Left ventricle myocardium superior (tissue), 1 donor: ENCODE measurements at regions not wholly inside any gene's neighbourhood (a gene's known extent, or its start where the extent isn't known, plus 50 kb on each side); places are given as distances from the start of the nearest gene placed in this dataset.
A peak's percentile ranks its signal among the peaks of the same experiment; 100 is the strongest.

Experiments used
- ATAC-seq: fragments of 200-7000 bp; cut with Tn5 transposase; one replicate; pipeline ENCODE4 v1.9.1; 2020; ENCODE audit warnings: mild to moderate bottlenecking, moderate library complexity
- DNase-seq: peaks from one replicate; pipeline ENCODE4 v3.0.0-alpha.2; 2020
- intact Hi-C: fragments of 100-400 bp; cut with micrococcal nuclease; formaldehyde crosslinking; loops from one replicate; pipeline ENCODE4 v1.11.0; 2022
- donor health status: DM: no; HTN: yes; CAD: no; lungs with severe emphysema.

DNA sequence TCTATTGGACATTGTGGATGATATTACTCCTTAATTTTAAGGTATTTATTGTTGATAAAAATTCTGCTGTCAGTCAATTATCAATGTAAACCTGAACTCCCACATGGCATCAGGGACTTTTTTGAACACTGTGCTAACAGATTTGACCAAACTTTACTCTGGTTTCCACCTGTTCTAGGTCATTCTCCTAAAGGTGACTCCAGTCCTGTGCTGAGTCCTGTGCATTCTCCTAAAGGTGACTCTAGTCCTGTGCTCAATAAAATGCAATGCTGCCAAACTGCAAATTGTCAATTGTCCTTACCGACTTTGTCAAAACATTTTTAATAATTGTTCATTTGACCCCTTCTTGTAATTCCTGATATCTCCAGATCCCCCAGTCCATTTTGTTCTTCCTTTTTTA is 408.4 kb upstream of the EPHA7 start:
- intact Hi-C loops: no loop called here
- DNase-seq (no peak), ATAC-seq (no peak)

DNA sequence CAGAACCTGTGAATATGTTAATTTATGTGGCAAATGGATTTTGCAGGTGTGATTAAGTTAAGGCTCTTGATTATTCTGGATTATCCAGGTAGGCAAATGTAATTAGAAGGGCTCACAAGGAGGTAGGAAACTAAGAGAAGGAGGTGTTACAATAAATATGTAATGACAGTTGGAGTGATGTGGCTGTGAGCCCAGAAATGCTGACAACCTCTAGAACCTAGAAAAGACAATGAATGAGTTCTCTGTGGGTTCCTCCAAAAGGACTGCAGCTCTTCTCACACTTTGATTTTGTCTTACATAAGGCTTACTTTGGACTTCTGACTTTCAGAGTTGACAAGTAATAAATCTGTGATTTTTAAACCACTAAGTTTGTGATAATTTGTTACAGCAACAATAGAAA is 406.6 kb upstream of the EPHA7 start:
- intact Hi-C loops: no loop called here
- no peak for ATAC-seq
- DNase-seq: no peak

DNA sequence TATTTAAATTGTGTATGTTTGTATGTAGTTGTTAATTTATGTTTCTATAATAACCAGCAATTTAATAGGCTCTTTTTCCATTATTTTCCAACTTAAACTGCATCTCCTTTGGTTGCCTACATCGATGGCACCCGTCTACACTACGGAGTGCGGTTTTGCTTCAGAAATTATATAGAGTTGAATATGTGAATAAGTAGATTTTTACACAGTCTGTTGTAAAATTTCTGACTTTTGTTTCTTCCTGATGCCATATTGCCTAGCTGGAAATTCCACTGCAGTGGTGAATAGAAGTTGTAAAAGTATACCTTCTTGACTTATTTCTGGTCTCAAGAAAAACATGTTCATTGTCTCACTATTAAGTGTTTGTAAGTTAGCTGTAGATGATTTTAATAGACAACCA is 404.1 kb upstream of the EPHA7 start:
- no peak for ATAC-seq
- intact Hi-C loops: no loop called here

DNA sequence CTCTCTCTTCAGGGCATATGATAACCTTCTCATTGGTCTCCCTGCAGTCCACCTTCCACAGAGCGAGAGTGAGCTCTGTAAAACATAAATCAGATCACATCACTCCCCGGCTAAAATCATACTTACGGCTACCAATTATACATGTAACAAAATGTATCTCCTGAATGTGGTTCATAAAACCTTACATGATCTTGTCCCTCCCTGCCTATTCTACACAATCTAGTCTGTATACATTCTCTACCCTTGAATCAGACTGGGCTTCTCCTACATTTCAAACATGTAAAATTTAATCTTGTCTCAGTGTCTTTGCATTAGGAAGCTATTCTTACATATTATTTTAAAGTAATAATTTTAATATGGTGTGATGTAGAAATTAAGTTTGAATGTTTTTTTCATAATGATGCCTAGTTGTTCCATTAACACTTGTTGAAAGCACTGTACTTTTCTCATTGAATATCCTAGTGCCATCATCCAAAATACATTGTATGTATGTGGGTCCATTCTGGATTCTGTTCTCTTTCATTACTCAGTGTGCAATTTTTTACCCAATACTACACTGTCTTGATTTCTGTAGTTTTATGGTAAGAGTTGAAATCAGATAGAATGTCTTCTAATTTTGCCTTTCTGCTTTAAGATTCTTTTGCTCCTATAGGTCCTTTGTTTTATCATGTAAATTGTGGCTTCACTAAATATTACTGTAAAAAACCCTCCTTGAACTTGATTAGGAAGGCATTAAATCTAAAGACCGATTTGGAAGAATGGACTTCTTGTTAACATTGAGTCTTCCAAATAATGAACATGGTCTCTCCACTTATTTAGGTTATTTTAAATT is 403.3 kb upstream of the EPHA7 start:
- ATAC-seq (no peak), DNase-seq (no peak)
- intact Hi-C loops: no loop called here

More for the DNA sequence above, 404.1 kb upstream of the EPHA7 start:
- no peak for DNase-seq

DNA sequence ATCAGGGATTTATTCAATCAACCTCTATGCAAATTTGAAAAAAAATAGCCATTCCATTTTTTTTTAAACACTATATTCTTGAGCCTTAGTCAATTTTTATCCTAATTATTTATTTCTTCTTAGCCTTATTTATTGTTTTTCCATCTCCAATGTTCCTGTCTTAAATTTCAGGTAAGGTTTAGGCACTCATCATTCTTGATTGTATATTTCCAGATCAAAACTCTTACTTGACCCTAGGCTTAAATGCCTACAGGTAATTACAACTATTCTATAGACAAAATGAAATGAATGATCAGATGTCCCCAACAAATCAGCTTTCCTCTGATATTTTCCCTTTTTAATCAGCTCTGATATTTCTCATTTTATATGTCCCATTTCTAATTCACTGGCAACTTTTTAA is 402.6 kb upstream of the EPHA7 start:
- ATAC-seq: no peak
- intact Hi-C loops: no loop called here

DNA sequence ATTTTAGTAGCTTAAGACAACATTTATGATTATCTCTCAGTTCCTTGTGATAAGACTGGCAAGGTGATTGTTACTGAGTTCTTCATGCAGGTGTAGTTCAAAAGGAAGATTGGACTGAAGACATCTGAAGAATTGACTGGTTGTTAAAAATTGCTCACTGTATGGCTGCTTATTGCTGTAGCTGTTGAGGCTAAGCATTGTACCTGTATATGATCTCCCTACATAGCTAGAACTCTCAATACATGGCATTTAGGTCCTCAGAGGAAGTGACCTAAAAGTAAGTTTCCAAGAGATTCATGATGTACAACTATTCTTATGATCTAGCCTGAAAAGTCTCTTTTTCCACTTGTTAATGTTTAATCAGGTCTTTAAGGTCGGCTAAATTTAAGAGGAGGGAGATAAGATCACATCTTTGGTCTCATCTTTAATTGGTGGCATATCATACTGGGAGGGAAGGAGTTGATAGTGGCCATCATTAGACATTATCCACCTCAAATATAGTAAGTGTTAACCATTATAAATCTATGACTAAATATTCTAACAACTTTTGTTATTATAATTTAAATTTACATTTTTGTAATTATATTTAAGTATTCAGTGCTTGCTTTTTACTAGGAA is 401.2 kb upstream of the EPHA7 start:
- intact Hi-C loops: no loop called here
- DNase-seq (no peak), ATAC-seq (no peak)

More for the DNA sequence above, 402.6 kb upstream of the EPHA7 start:
- DNase-seq: no peak

DNA sequence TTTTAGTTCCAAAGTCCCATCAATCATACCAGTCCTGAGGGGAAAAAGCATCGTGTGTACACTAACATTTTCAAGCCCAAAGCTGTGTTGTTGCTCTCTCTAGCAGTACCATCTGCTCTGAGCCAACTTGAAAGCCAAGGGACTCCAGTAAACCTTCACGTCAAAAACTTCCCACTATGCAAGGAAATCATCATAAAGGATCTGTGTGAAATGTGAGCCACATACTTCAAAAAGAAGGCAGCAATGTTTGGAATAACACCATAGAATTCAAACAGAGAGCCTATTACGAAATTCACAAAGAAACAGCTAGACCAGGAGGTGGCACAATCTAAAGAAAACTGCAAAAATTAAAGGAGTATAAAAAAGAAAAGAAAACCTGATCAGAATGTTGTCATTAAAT is 399.8 kb upstream of the EPHA7 start:
- ATAC-seq: no peak
- intact Hi-C loops: no loop called here
- no peak for DNase-seq

DNA sequence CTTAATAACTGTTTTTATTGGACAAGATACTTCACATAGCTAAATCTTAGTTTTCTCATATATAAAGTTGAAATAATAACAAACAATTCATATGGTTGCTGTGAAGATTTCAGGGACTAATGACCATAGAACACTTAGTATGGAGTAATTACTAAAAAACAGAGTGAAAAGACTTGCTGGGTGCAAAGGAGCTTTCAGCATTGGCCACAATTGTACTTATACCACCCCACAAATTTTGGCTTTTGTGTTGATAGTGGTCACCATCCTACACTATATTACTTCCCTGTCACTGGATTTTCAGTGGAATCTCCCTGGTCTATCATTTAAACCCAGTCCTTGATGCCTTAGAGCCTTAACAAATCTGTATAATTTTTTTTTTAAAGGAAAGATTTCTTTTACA is 398.6 kb upstream of the EPHA7 start:
- ATAC-seq: no peak
- no peak for DNase-seq
- intact Hi-C loops: no loop called here

DNA sequence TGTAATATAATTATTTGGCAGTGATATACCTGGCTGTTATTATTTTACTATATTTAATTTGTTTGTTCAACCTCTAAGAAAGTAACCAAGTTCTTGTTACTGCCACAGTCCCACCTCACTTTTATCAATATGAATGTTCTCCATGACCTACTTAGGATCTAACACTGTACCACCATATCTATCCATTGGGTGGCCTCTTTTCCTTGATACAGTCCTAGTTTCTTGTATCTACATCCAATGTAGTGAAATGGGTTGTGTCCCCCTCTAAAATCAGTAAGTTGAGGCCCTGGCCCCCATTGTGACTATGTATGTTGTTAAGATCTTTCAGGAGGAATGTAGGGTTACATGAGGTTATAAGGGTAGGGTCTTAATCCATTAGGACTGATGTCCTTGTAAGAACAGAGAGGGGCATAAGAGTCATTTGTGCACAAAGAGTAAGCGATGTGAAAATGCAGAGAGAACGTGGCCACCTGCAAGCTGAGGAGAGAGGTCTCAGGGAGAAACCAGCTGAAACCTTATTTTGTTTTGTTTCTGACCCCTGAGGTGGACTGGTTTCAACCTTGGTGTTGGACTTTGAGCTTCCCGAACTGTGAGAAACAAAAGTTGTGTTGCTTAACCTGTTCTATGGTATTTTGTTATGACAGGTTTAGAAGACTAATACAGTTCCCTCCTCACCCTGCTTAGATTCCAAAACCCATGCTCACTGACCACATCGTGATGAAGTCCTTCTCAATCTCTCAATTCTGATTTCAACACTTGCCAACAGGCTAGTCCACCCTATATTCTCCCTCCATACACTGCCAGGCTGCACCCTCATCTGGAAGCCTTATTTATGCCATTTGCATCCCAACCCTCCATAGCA is 387.3 kb upstream of the EPHA7 start:
- ATAC-seq (no peak), DNase-seq (no peak)
- intact Hi-C loops: no loop called here

DNA sequence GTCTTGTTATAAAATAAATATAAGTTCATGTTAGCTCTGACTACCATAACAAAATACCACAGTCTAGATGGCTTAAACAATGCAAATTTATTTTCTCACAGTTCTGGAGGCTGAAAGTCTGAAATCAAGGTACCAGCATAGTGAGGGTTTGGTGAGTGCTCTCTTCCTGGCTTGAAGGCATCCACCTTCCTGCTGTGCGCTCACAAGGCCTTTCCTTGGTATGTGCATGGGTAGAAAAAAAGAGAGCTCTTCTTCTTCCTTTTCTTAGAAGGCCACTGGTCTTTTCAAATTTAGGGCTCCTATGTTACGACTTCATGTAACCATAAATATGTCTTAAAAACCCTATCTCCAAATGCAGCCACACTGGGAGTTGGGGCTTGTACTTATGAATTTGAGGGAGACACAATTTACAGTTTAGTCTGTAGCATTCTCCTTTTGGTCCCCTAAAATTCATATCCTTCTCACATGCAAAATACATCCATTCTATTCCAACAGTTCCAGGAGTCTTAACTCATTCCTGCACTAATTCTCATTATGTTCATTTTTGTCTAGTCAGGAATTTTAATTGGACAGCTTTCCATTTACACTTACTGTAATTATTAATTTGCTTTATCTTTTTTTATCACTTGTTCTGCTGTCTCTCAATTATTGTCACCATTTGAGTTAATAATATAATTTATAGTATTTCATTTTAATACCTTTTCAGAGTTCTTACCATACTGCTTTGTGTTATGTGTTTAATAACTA is 381.9 kb upstream of the EPHA7 start:
- no peak for DNase-seq
- no peak for ATAC-seq
- intact Hi-C loops: no loop called here

DNA sequence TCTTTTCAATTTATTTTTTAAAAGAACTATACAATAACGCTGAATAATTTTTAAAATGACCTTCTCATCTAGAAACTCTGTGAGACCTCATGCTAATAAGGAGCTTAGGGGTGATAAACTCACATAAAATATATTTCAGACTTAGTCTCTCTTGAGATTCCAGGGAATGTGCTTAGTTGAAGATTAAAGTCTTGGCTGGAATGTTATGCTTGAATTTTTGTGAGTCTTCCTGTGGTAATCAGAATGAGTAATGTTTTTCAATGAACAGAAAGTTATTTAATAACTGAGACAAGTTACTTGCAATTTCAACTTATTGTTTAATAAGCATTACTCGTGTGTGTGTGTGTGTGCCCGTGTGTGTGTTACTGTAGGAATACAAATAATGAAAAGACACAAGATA is 379.9 kb upstream of the EPHA7 start:
- intact Hi-C loops: no loop called here
- DNase-seq (no peak), ATAC-seq (no peak)

DNA sequence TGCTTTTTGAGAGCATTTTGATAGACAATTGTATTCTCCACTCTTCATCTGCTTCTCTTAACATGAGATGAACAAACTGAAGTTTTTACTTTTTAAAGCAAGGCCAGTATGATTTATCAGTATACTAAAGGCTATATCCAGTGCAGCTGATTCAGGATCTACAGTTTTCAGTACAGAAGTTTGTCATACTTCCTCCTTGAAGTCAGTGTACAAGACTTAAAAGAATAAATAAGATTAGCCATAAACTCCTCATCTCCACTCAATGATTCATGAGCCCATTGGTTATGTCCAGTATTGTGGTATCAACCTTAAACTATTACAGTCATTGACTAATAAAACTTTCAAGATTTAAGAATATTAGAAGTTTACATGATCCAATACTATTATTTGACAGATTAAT is 374.8 kb upstream of the EPHA7 start:
- ATAC-seq (no peak), DNase-seq (no peak)
- intact Hi-C loops: no loop called here

DNA sequence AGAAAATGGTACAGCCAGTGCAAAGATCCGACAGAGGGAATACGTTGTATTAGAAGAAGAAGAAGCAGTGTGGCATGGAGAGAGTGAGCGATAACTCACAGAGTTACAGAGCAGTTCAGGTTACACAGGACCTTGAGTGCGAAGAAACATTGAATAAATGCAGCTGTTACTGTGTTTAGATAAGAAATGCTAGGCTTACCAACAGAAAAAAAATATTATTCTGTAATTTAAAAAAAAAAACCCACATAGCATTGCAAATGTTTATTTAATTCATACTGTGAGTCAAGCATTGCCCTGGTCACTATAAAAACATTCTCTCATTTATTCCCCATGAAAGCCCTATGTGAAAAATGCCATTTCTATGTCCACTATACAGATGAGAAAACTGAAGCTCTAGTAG is 373.4 kb upstream of the EPHA7 start:
- no peak for ATAC-seq
- intact Hi-C loops: no loop called here
- no peak for DNase-seq

DNA sequence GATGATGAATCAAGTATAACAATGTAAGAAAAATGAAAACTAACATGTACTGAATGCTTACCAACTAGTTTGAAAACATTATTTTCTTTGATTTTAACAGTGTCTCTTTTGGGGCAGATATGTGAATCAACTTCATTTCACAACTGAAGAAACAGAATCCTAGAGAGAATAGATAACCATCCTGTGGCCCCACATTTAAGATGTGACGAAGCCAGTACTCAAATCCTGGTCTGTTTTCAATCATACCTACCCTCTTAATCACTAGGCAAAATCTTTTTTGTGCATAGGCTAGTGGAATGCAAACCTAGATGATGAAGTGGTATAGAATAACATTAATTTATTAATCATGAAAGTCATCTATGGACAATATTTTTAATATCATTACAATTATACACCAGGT is 371.6 kb upstream of the EPHA7 start:
- ATAC-seq: no peak
- no peak for DNase-seq
- intact Hi-C loops: no loop called here

DNA sequence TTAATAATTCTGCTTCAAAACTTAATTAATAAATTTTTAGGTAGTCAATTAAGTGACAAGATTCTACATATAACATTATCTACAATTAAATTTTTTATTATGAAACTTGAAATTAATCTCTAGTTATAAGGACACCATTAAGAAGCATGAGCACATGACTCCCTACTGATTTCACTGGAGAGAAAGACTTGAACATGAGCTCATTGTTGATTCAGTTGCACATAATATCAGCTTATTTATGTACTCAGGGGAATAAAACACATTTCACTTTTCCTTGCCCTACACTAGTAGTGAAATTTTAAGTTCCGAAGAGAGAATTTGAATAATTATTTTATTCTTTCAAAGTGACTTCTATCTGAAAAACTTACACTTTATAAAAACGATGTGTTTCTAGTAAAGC is 370.2 kb upstream of the EPHA7 start:
- intact Hi-C loops: no loop called here
- peak; percentile 29 for ATAC-seq
- no peak for DNase-seq

DNA sequence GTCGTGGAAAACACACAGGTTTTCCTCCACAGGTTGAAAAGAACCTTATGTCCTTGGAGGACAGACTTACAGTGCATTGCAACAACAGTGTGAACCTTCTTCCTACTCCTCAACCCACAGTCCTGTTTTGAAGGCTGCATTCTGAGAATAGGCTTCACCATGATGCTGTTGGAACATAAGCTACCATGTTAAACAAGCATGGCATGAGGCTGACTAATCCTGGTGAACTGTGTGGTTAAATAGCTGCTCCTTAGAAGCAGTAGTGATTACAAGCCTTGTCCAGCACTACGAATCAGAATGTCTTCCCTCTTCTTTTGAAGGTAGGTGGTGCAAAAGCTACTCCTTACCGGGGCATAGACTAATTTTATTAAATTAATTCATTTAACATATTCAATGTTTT is 368.5 kb upstream of the EPHA7 start:
- DNase-seq (no peak), ATAC-seq (no peak)
- intact Hi-C loops: no loop called here

DNA sequence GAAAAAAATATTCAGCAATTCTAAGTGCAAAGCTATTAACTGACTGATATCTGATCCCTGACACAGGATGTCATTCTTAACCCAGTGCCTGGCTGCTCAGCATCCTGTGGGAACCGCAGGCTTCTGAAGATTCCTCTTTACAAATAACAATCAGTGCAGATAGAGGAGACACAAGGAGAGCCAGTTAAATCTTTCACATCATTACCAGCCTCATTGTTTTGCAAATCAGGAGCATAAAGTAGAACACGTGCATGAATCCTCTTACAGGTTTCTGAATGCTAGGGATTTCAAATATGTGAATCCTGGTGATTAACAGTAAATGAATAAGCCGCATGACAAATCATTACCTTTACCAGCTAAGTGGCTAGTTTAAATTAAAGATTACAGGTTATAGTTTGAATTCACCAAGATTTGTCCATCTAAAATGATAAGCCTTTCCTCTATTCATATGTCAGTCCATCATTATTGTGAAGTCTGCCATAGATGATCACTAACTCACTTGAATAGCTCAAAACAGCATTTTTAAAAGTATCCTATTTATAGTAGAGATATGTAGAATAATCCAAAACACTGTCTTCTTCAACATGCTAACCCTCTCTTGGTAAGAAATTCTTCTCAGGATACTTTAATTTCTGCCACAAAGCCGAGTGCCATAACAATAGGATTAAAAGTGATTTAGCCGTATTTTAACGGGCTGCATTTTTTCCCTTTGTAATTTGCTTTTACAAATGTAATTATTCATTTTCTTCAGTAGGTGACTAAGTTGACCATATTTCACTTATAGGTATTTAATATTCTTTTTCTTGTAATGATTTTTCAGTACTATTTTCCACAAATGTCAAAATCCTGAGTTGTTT is 367.3 kb upstream of the EPHA7 start:
- intact Hi-C loops: no loop called here
- no peak for DNase-seq
- ATAC-seq: no peak

DNA sequence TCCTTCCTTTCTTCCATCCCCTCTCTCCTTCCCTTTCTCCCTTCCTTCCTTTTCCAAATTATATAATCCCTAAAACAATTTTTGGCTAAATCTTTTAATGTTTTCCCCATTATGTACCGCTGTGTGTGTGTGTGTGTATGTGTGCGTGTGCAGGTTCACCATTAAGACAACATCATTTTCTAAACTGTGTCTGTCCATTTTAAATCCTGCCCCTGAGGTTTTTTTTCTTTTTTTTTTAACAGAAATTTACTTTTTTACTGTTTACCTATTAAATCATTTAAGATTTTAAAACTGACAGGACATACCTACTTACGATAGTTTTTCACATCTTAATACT is 366.3 kb upstream of the EPHA7 start:
- no peak for DNase-seq
- intact Hi-C loops: no loop called here
- ATAC-seq: no peak
